ENCODE measurements at regions not wholly inside any gene's neighbourhood (a gene's known extent, or its start where the extent isn't known, plus 50 kb on each side); places are given as distances from the start of the nearest gene placed in this dataset.

- TF ChIP-seq SPI1 (IDR thresholded peaks at IDR 0.05; ENCODE audit: borderline replicate concordance, insufficient read depth, low read depth, low read length): no peak
- no peak for TF ChIP-seq WRNIP1 (IDR thresholded peaks at IDR 0.05; ENCODE audit: borderline replicate concordance, low read depth, low read length)
- TF ChIP-seq BCL3 (IDR thresholded peaks at IDR 0.05; ENCODE audit: borderline replicate concordance, insufficient read depth, low read depth, low read length, poor library complexity, severe bottlenecking): no peak
- no peak for TF ChIP-seq IRF3 (IDR thresholded peaks at IDR 0.05)
- TF ChIP-seq CREB1 (IDR thresholded peaks at IDR 0.05; ENCODE audit: low read depth): no peak
- no peak for TF ChIP-seq CEBPZ (IDR thresholded peaks at IDR 0.05; ENCODE audit: low read depth, low read length)
- no peak for TF ChIP-seq CHD4 (IDR thresholded peaks at IDR 0.05)
These were observed 275.0 kb upstream of the C9orf72 start (continued) for GRCh38 chr9:27848315-27848714.
